Vagina (tissue), 2 donors: ENCODE measurements at regions not wholly inside any gene's neighbourhood (a gene's known extent, or its start where the extent isn't known, plus 50 kb on each side); places are given as distances from the start of the nearest gene placed in this dataset.

Experiments
- DNase-seq, 2 donors: peaks; one replicate each; pipeline ENCODE4 v3.0.0-alpha.2; 2017; ENCODE audit errors: extremely low spot score in 2 of 2
- H3K27ac ChIP-seq: fragments of 200-600 bp; sonication (generic); one replicate; pipeline ENCODE4 v1.5.1; 2019
- H3K27me3 ChIP-seq: fragments of 200-600 bp; sonication (generic); one replicate; pipeline ENCODE4 v1.5.1; 2019
- H3K36me3 ChIP-seq, 2 donors: fragments of 200-600 bp; sonication (generic); one replicate each; pipeline ENCODE4 v1.5.1; 2017 to 2019
- H3K4me1 ChIP-seq: fragments of 200-600 bp; sonication (generic); one replicate; pipeline ENCODE4 v1.5.1; 2019
- H3K4me3 ChIP-seq, 2 donors: fragments of 200-600 bp; sonication (generic); 1 replicate in 1 of 2; 2 replicates in 1 of 2; pipeline ENCODE4 v1.5.1; 2016 to 2019
- H3K9me3 ChIP-seq: fragments of 200-600 bp; sonication (generic); one replicate; pipeline ENCODE4 v1.5.1; 2019
- CTCF ChIP-seq, 3 experiments: fragments of 450-650 bp in 2 of 3; fragments of 200-600 bp in 1 of 3; sonication (generic) in 1 of 3; IDR thresholded peaks; one replicate each; pipeline ENCODE4 v1.5.1; 2017 to 2019; ENCODE audit warnings: antibody characterized with exemption in 3 of 3, mild to moderate bottlenecking in 2 of 3, moderate library complexity in 2 of 3
- POLR2A ChIP-seq, 2 donors: fragments of 450-650 bp; IDR thresholded peaks; one replicate each; pipeline ENCODE4 v1.6.1; 2017; ENCODE audit warnings: antibody characterized with exemption in 2 of 2, mild to moderate bottlenecking in 2 of 2, moderate library complexity in 2 of 2
- POLR2AphosphoS5 ChIP-seq, 2 donors: sonication (generic); formaldehyde crosslinking; IDR thresholded peaks; one replicate each; pipeline ENCODE4 v1.9.0; 2017; ENCODE audit warnings: antibody characterized with exemption in 2 of 2, mild to moderate bottlenecking in 2 of 2, low read depth in 1 of 2; ENCODE audit not compliant: insufficient read depth in 1 of 2
- intact Hi-C: fragments of 100-400 bp; cut with DNase I; formaldehyde crosslinking; loops from one replicate; pipeline ENCODE4 v1.15.1; 2023

- Histone ChIP-seq H3K9me3 (no peaks in the 10 kb centered on the region), H3K36me3 (no peaks in the 10 kb centered on the region), H3K27ac (no peak overlapping the region), H3K27me3 (no peaks in the 10 kb centered on the region), H3K4me3 (no peak overlapping the region), H3K4me1 (no peaks in the 10 kb centered on the region)
- no peak for DNase-seq
- intact Hi-C loops: no loop called here
- no peak for TF ChIP-seq CTCF (IDR thresholded peaks at IDR 0.05)
- no peak for TF ChIP-seq POLR2A (IDR thresholded peaks at IDR 0.05)
- no peak for TF ChIP-seq POLR2AphosphoS5 (IDR thresholded peaks at IDR 0.05; ENCODE audit: insufficient read depth in 1 of 2, low read depth in 1 of 2)
Measured at GRCh38 chr11:38155856-38156255, 1557.8 kb upstream of the RAG2 start.

GRCh38 chr11:38153985-38154384 is 1555.9 kb upstream of the RAG2 start:
- no peak for DNase-seq
- intact Hi-C loops: no loop called here
- Histone ChIP-seq H3K27ac (no peak overlapping the region), H3K36me3 (no peaks in the 10 kb centered on the region), H3K9me3 (no peaks in the 10 kb centered on the region), H3K27me3 (no peaks in the 10 kb centered on the region), H3K4me3 (no peak overlapping the region), H3K4me1 (no peaks in the 10 kb centered on the region)
- TF ChIP-seq POLR2AphosphoS5 (IDR thresholded peaks at IDR 0.05; ENCODE audit: insufficient read depth in 1 of 2, low read depth in 1 of 2): no peak
- no peak for TF ChIP-seq CTCF (IDR thresholded peaks at IDR 0.05)
- TF ChIP-seq POLR2A (IDR thresholded peaks at IDR 0.05): no peak

- intact Hi-C loops: no loop called here
- H3K9me3 ChIP-seq: no peaks in the 10 kb centered on the region
- H3K27me3 ChIP-seq: no peaks in the 10 kb centered on the region
- TF ChIP-seq CTCF (IDR thresholded peaks at IDR 0.05) (no peak), POLR2A (IDR thresholded peaks at IDR 0.05) (no peak), POLR2AphosphoS5 (IDR thresholded peaks at IDR 0.05; ENCODE audit: insufficient read depth in 1 of 2, low read depth in 1 of 2) (no peak)
- no peak overlapping the region for H3K4me3 ChIP-seq
- H3K27ac ChIP-seq: no peak overlapping the region
- H3K4me1 ChIP-seq: no peaks in the 10 kb centered on the region
- H3K36me3 ChIP-seq: no peaks in the 10 kb centered on the region
- no peak for DNase-seq
Measured at GRCh38 chr11:38143852-38144251, 1545.8 kb upstream of the RAG2 start.

- Histone ChIP-seq H3K9me3 (no peaks in the 10 kb centered on the region), H3K4me3 (no peak overlapping the region), H3K27ac (no peak overlapping the region), H3K36me3 (no peaks in the 10 kb centered on the region), H3K4me1 (no peaks in the 10 kb centered on the region), H3K27me3 (no peaks in the 10 kb centered on the region)
- DNase-seq: no peak
- intact Hi-C loops: no loop called here
- no peak for TF ChIP-seq POLR2AphosphoS5 (IDR thresholded peaks at IDR 0.05; ENCODE audit: insufficient read depth in 1 of 2, low read depth in 1 of 2)
- no peak for TF ChIP-seq CTCF (IDR thresholded peaks at IDR 0.05)
- no peak for TF ChIP-seq POLR2A (IDR thresholded peaks at IDR 0.05)
Measured at GRCh38 chr11:38138972-38139371, 1540.9 kb upstream of the RAG2 start.

GRCh38 chr11:38136887-38137286 is 1538.9 kb upstream of the RAG2 start:
- Histone ChIP-seq H3K27ac (no peak overlapping the region), H3K36me3 (no peaks in the 10 kb centered on the region), H3K4me1 (no peaks in the 10 kb centered on the region), H3K9me3 (no peaks in the 10 kb centered on the region), H3K27me3 (no peaks in the 10 kb centered on the region), H3K4me3 (no peak overlapping the region)
- DNase-seq: no peak
- no peak for TF ChIP-seq POLR2A (IDR thresholded peaks at IDR 0.05)
- TF ChIP-seq CTCF (IDR thresholded peaks at IDR 0.05): no peak
- no peak for TF ChIP-seq POLR2AphosphoS5 (IDR thresholded peaks at IDR 0.05; ENCODE audit: insufficient read depth in 1 of 2, low read depth in 1 of 2)
- intact Hi-C loops: no loop called here
